ENCODE measurements at regions not wholly inside any gene's neighbourhood (a gene's known extent, or its start where the extent isn't known, plus 50 kb on each side); places are given as distances from the start of the nearest gene placed in this dataset.

GRCh38 chr3:80994767-80995166 is 766.7 kb downstream of the GBE1 start:
- TF ChIP-seq CTCF (IDR thresholded peaks at IDR 0.05) (no peak), EP300 (IDR thresholded peaks at IDR 0.05) (no peak), POLR2AphosphoS5 (IDR thresholded peaks at IDR 0.05) (no peak)

Data from suprapubic skin (tissue), 4 donors.